ENCODE measurements at regions not wholly inside any gene's neighbourhood (a gene's known extent, or its start where the extent isn't known, plus 50 kb on each side); places are given as distances from the start of the nearest gene placed in this dataset.

DNA sequence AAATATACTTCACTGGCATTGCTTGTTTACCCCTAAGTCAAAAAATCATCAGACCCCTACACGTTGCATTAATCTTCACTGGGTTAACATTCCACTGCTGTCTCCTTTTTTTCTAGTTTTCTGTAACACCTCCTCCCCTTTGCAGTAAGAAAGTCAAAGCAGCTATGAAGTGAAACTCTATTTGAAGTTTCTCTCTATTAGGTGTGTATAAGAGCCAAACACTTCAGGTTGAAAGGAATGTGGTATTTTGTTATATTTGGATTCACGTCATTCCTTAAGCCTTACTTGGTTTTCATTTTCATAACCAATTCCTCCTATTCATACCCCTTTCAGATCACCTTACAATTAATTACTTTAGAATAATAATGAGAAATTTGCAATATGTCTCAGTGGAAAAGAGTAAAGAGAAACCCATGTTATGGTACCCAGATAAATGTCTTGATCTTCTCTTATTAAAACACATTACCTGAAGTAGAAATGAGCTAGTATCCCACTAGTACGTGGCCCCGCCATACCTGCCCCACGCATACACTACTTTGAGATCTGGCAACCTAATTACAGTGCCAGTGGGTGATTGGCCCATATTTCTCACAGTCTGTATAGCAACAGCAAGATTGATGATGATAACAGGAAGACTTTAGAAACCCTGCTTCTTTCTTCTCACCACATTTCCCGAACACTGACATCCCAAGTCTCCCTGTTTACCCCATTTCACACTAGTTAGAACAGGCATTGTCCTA, 236.4 kb upstream of the RGS6 start:
- H3K9me3 Mint-ChIP-seq = no peaks in the 10 kb centered on the region
- H3K4me2 ChIP-seq = no peak overlapping the region
- H3F3A ChIP-seq (replicated peaks; ENCODE audit: low read depth) = no peaks in the 10 kb centered on the region
- no peaks in the 10 kb centered on the region for H3K79me2 ChIP-seq (replicated peaks; ENCODE audit: insufficient read depth)
- H3K36me3 ChIP-seq (ENCODE audit: insufficient read depth) = no peaks in the 10 kb centered on the region
- H3K27me3 Mint-ChIP-seq (ENCODE audit: insufficient read depth, low read depth, poor library complexity) = peaks cover 2% of the 10 kb centered on the region
- H3K4me3 Mint-ChIP-seq = no peak overlapping the region
- 0 out of 2 replicates have a peak, but pooled peaks cover 7% of the 10 kb centered on the region for H3K4me1 ChIP-seq (ENCODE audit: insufficient read depth)
- DNase-seq (ENCODE audit: low spot score) (no peak), ATAC-seq (no peak)
- H3K27ac Mint-ChIP-seq = no peak overlapping the region
- H3K9me2 ChIP-seq (ENCODE audit: insufficient read depth) = no peaks in the 10 kb centered on the region
- H3K27ac ChIP-seq (ENCODE audit: low read depth) = no peak overlapping the region
- H2AFZ ChIP-seq = no peak overlapping the region
- H3K36me3 Mint-ChIP-seq (ENCODE audit: low read depth) = peaks cover 17% of the 10 kb centered on the region; the same call in 2 of the 3 replicates
- TF ChIP-seq POLR2AphosphoS5 (IDR thresholded peaks at IDR 0.05; ENCODE audit: low read depth) (no peak), JUNB (IDR thresholded peaks at IDR 0.05; ENCODE audit: unreplicated experiment) (no peak), EZH2 (IDR thresholded peaks at IDR 0.05; ENCODE audit: low read depth, unreplicated experiment) (no peak), STAT1 (IDR thresholded peaks at IDR 0.05; ENCODE audit: unreplicated experiment) (no peak), EZH2phosphoT487 (IDR thresholded peaks at IDR 0.05; ENCODE audit: unreplicated experiment) (no peak)
- TF ChIP-seq, protein P1, sequence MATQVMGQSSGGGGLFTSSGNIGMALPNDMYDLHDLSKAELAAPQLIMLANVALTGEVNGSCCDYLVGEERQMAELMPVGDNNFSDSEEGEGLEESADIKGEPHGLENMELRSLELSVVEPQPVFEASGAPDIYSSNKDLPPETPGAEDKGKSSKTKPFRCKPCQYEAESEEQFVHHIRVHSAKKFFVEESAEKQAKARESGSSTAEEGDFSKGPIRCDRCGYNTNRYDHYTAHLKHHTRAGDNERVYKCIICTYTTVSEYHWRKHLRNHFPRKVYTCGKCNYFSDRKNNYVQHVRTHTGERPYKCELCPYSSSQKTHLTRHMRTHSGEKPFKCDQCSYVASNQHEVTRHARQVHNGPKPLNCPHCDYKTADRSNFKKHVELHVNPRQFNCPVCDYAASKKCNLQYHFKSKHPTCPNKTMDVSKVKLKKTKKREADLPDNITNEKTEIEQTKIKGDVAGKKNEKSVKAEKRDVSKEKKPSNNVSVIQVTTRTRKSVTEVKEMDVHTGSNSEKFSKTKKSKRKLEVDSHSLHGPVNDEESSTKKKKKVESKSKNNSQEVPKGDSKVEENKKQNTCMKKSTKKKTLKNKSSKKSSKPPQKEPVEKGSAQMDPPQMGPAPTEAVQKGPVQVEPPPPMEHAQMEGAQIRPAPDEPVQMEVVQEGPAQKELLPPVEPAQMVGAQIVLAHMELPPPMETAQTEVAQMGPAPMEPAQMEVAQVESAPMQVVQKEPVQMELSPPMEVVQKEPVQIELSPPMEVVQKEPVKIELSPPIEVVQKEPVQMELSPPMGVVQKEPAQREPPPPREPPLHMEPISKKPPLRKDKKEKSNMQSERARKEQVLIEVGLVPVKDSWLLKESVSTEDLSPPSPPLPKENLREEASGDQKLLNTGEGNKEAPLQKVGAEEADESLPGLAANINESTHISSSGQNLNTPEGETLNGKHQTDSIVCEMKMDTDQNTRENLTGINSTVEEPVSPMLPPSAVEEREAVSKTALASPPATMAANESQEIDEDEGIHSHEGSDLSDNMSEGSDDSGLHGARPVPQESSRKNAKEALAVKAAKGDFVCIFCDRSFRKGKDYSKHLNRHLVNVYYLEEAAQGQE (IDR thresholded peaks at IDR 0.05; ENCODE audit: unreplicated experiment) = no peak
- TF ChIP-seq, protein P2, sequence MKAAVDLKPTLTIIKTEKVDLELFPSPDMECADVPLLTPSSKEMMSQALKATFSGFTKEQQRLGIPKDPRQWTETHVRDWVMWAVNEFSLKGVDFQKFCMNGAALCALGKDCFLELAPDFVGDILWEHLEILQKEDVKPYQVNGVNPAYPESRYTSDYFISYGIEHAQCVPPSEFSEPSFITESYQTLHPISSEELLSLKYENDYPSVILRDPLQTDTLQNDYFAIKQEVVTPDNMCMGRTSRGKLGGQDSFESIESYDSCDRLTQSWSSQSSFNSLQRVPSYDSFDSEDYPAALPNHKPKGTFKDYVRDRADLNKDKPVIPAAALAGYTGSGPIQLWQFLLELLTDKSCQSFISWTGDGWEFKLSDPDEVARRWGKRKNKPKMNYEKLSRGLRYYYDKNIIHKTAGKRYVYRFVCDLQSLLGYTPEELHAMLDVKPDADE (IDR thresholded peaks at IDR 0.05) = no peak
- H3K4me1 Mint-ChIP-seq = peaks cover 8% of the 10 kb centered on the region; the same call in 2 of the 3 replicates
- 0 out of 2 replicates have a peak, but pooled peaks cover 4% of the 10 kb centered on the region for H4K20me1 ChIP-seq (replicated peaks; ENCODE audit: insufficient read depth)
- no peaks in the 10 kb centered on the region for H3K27me3 ChIP-seq (ENCODE audit: insufficient read depth)
- no peak overlapping the region for H3K4me3 ChIP-seq

DNA sequence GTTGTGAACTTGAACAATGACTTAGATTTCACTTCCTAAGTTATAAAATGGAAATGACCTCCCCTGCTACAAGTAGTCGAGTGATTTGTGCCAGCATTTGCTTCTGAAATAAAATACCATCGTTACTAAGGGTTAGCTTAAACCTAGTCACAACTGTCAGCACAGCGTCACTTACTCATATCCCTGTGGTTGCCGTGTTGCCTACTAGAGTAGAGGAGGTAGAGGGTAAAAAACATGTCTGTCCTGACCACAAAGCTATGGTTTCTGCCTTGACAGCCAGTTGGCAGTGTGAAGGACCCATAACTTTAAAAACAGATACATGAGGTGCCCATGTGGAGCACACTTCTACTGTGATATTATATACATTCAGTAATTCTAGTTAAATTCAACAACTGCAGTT, 234.2 kb upstream of the RGS6 start:
- Mint-ChIP-seq H3K36me3 (ENCODE audit: low read depth) (peaks cover 15% of the 10 kb centered on the region), H3K9me3 (no peaks in the 10 kb centered on the region), H3K27ac (no peak overlapping the region), H3K4me3 (no peak overlapping the region), H3K27me3 (ENCODE audit: insufficient read depth, low read depth, poor library complexity) (no peaks in the 10 kb centered on the region), H3K4me1 (peaks cover 8% of the 10 kb centered on the region; the same call in 2 of the 3 replicates)
- no peaks in the 10 kb centered on the region for H3F3A ChIP-seq (replicated peaks; ENCODE audit: low read depth)
- DNase-seq (ENCODE audit: low spot score) (no peak), ATAC-seq (no peak)
- H3K9me2 ChIP-seq (ENCODE audit: insufficient read depth) = no peaks in the 10 kb centered on the region
- no peak overlapping the region for H3K4me3 ChIP-seq
- H3K36me3 ChIP-seq (ENCODE audit: insufficient read depth) = no peaks in the 10 kb centered on the region
- H3K79me2 ChIP-seq (replicated peaks; ENCODE audit: insufficient read depth) = no peaks in the 10 kb centered on the region
- H3K4me2 ChIP-seq = no peak overlapping the region
- H4K20me1 ChIP-seq (replicated peaks; ENCODE audit: insufficient read depth) = 0 out of 2 replicates have a peak, but pooled peaks cover 4% of the 10 kb centered on the region
- no peaks in the 10 kb centered on the region for H3K27me3 ChIP-seq (ENCODE audit: insufficient read depth)
- no peak overlapping the region for H3K27ac ChIP-seq (ENCODE audit: low read depth)
- peaks cover 7% of the 10 kb centered on the region; the same call in 1 of the 2 replicates for H3K4me1 ChIP-seq (ENCODE audit: insufficient read depth)
- TF ChIP-seq CREB1 (CRISPR knock-in tag; IDR thresholded peaks at IDR 0.05; ENCODE audit: low read depth) = no peak
- TF ChIP-seq STAT1 (IDR thresholded peaks at IDR 0.05; ENCODE audit: unreplicated experiment) = no peak
- no peak for TF ChIP-seq JUNB (IDR thresholded peaks at IDR 0.05; ENCODE audit: unreplicated experiment)
- no peak for TF ChIP-seq EZH2 (IDR thresholded peaks at IDR 0.05; ENCODE audit: low read depth, unreplicated experiment)
- no peak overlapping the region for H2AFZ ChIP-seq

Data from GM23338 (cell line).